Erythroblast (primary cell): ENCODE measurements at regions not wholly inside any gene's neighbourhood (a gene's known extent, or its start where the extent isn't known, plus 50 kb on each side); places are given as distances from the start of the nearest gene placed in this dataset.

Experiments used
- GATA1 ChIP-seq: IDR thresholded peaks from 2 replicates; pipeline ENCODE4 v1.6.1; 2011; ENCODE audit warnings: low read depth, mild to moderate bottlenecking, control low read depth, low read length, moderate library complexity
- POLR2A ChIP-seq: IDR thresholded peaks from 2 replicates; pipeline ENCODE4 v1.6.1; 2011; ENCODE audit warnings: mild to moderate bottlenecking, low read length

GRCh38 chr2:215743066-215743465, 270.3 kb downstream of the MREG start:
- TF ChIP-seq POLR2A (no peak), GATA1 (no peak)
